Pulmonary artery endothelial cell (primary cell): ENCODE measurements at regions not wholly inside any gene's neighbourhood (a gene's known extent, or its start where the extent isn't known, plus 50 kb on each side); places are given as distances from the start of the nearest gene placed in this dataset.

ENCODE experiments used
- DNase-seq: peaks from one replicate; pipeline ENCODE4 v3.0.0-alpha.2; 2011; ENCODE audit warnings: low read depth, low spot score

DNA sequence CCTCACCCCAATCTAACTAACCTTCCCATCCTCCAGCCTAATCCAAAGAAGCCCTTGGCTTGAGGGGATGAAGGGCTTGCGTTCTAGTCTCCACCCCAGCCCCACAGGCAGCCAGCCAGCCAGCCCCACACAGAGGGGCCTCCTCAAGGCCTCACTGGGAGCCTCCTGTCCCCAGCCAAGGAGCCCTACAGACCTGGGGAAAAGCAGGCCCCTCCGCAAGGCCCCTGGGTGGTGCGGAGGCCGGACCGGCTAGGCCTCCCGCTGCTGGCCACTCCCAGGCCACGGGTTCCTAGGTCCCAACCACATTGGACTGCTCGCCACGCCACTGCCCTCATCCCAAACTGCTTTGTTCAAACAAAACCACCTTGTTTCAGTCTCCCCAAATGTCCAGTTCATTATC lies 78.0 kb downstream of the ZIC5 start:
- DNase-seq: no peak

DNA sequence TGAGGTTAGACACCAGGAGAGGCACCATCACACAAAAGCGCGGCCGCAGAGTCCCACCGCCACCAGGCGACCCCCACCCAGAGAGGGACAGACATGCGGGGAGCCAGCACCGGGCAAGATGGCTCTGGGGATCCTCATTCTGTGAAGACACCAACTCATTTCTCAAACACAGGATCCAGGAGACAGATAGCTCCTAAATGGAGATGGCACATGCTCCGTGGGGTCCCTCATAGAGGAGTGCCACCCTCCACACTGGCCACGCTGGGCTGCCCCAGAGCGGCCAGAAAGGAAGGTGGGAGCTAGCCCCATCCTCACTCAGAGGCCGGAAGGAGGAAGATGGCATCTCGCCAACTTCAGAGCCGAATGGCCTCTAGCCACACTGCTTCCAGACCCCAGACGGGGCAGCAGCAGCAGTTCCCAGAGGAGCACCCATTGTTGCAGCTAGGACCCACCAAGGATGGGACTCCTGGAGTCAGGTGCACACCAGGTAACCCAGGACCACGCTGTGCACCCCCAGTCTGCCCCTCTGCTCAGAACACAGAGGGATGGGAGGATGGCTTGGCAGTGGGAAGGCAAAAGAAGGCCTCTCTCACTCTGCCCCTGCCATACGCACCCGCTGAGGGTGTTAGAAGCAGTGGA lies 78.6 kb downstream of the ZIC5 start:
- no peak for DNase-seq

DNA sequence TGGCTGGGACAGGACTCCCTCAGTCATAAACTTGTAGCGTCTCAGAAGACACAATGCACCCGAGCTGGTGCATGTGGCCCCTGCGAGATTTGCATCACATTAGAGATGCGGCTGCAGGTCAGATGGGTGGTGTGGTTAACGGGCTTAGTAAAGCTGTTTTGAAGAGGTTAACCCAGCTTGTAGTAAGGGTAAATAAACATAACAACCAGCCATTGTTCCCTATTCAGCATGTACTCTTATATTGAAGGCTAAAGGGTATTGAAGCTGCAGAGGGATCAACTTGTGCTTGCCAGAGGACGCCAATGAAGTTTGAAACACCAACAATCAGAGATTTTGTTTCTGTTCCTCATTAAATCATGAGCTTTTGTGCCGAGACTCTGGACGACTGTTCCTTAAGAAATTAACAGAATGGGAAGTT lies 79.4 kb downstream of the ZIC5 start:
- no peak for DNase-seq

DNA sequence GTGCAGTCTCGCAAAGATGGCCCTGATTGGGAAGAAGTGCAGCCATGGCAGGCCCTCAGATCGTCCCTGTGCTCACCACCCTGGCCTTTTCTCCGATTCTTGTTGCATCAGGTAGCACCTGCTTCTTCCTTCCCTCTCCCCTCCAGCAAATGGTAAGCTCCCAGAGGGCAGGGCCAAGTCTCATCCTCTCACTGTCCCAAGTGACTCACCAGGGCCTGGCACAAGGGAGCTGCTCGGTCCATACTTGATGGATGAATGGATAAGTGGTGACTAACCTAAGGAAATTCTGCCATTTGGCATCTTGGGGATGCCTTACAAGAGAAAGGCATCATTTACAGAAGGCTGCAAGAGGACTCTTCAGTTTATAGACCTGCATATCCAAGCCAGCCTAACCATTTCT lies 84.9 kb downstream of the ZIC5 start:
- no peak for DNase-seq

DNA sequence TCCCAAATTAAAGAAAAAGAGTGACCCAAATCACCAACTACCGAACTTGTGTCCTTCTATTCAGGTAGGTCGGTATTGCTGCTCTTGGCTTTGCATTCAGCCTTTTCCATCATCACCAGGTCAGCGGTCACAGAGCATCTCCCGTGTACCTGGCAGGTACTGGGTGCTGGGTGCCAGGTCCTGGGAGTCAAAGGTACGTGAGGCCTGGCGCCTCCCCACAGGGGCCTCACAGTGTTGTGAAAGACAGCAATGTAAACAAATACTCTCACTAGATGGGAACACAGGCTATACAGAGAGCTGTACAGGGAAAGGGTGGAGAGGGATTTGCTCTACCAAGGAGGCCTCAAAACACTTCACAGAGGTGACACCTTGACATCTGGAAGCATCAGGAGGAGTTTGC lies 86.7 kb downstream of the ZIC5 start:
- no peak for DNase-seq

DNA sequence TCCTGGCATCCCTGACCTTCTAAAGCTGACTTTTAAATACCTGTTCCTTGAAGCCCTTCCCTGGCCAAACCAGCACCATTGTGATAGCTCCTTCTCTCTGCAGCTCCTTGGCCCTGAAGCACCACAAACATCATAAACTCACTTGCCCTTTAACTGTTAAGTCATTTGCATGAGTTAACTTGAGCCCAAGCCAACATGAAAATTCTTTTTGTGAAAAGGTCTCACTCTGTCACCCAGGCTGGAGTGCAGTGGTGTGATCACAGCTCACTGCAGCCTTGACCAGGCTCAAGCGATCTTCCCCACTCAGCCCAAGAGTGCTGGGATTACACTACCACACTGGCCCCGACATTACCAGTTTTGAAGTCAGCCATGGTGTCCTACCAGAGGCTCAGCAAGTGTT lies 87.8 kb downstream of the ZIC5 start:
- no peak for DNase-seq

DNA sequence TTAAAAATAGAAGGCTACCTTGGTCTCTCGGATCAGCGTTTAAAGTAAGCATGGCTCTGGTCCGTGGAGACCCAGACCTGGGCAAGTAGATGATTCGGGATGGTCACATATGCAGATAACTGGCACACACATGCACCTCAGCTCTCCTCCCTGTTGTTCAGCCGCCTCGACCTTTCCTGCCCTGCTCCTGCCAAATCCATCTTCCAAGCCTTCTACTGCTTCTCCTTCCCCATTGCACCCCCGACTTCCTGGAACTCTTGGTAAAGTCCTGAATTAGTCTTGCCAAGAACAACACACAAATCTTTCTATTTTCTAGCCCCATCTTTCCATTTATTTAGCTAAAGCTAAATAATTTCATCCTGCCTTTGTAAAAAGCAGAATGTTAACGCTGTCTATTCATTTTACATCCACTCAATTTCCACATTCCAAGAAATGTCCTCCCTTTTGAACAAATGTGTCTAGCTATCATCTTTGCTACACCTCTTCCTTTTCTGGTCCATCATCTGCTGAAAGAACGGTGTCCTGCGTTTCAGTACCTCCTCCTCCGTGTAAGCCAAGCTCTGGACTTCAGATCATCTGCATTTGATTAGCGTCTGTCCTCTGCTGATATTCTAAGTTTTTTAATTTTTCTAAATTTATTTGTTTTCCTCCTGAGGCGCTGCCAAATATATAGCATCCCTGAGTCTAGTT lies 92.5 kb downstream of the ZIC5 start:
- no peak for DNase-seq

DNA sequence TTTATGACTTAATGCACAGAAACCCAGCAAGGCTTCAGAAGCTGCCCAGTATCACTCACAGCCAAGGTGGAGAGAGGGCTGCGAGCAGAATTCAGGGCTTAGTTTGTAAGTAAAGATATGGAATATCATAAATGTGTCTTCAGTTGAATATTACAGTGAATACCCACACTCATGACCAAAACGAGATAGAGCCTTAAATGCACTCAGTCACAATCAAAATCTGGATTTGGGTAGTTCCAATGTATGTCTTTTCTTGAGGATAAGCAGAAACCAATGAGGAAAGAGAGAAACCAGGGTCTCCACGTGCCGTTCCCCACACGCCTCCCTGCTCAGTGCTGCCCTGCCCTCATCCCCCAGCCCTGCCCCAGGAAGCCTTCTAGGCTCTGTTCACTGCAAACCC lies 94.9 kb downstream of the ZIC5 start:
- DNase-seq: no peak

DNA sequence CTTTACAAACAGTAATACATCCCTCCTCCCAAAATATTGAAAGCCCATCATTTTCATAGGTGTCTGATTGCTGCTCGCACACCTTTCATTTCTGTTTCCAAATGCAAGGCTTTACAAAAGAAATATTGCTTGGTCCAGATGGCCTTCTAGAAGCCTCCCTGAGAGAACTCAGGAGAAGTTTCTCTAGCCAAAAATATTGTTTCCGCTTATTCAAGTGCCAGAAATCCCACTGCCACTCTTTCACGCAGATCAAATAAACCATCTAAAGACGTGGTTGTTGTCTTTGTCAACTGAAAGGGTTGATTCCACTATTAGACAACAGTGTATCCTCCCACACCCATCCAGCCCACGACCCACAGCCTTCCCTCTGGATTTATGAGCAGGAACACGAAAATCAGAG lies 96.2 kb downstream of the ZIC5 start:
- DNase-seq: no peak

DNA sequence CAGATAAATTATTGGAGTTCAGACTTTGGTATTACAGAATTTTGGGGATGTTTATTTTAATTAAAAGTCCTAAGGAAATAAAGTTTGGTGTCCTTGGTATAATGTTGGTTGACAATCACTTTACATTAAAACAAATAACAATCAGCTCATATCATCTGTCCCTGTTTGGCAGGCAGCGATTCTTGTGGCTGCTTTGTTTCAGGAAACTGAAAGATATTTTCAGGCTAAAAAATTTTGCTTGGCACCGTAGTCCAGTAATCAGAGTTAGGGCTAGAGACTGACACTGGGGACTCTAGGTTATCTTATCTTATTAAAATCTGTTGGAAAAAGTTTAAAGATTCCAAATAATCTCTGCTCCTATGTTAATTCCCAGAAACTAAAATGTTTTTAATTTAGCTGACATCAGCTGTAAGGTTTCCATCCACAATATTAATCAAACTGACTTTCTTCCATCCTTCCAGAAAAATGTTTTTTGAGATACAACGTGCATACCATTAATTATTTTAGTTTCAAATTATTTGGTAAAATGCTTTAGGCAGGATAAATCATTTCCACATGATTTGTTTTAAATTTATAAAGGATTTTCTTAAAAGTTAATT lies 97.6 kb downstream of the ZIC5 start:
- DNase-seq: no peak

DNA sequence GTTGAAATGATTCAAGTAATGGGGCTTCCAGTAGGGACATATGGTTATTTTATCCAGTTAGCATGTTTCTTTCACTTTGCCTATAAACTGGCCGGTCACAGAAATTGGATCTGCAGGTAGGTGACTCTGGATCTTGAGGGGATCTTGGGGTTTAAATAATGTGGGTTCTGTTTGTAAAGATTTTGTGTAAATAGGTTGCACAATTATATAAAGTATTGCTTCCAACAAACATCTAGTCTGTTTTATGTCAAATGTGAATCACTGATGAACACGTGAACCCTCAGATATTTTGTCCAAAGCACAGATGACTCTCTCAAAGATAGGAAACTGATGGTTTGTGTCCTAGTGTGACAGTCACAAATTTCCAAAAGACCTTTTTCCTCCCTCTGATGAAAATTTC lies 98.4 kb downstream of the ZIC5 start:
- DNase-seq: no peak

DNA sequence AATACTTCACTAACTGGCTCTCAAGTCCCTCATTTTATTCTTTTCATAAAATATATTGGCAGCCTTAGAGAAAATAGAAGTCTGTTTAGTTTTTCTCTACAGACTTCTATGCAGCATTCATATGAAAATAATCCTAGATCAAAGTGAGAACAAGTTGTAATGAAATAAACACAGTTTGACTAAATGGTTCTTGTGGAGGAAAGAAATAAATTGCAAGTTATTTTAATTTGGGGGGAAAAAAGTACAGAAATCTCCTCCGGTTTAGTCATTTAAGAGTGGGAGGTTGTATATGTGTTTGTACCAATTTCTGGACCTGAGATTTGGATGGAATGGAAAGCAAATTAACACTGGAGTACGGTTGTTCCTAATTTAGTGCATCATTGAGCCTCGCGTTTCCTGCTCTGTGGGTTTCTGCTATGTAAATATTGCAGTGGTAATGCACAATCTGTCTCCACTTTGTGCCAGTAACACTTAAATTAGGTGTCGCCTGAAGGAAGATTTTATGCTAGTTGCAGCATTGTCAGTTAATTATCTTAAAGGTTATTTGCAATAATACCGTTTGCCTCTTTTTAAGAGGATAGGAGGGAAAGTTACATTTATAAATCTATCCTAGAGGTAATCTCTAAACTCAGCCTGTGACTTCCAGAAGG lies 100.2 kb downstream of the ZIC5 start:
- no peak for DNase-seq

DNA sequence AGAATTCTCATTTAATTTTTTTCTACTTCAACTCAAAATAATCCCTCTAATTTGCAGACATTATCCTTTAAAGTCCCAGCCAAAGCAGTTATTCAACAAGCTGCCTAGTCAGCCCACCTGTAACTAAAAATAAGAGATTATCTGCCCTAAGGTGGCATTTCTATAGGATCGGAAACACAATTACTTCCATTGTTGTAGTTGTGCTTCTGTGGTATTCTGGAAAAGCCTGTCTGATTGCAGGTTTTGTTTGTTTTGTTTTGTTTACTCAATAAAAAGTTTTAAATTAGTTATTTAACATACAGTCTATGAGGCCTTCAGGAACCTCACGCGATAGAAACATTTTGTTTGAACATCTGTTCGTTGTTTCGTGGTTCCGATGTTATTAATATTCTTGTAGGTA lies 101.0 kb downstream of the ZIC5 start:
- no peak for DNase-seq

DNA sequence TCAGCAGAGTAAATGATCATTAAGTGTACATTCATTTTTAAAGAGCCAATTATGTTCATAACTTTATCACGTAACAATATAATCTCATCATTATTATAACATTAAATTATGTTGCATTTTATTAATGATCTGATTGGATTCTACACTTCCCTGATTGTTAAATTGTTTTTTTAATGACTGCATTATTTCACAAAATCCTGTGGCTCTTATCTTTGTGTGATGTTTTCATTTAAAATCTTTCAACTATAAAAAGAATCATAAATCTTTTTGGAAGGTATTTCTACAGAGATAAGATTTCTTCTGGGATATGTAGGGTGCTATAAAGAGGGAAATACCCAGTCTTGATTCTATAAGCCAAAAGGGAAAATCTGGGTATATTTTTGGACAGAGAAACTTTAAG lies 101.7 kb downstream of the ZIC5 start:
- DNase-seq: no peak

DNA sequence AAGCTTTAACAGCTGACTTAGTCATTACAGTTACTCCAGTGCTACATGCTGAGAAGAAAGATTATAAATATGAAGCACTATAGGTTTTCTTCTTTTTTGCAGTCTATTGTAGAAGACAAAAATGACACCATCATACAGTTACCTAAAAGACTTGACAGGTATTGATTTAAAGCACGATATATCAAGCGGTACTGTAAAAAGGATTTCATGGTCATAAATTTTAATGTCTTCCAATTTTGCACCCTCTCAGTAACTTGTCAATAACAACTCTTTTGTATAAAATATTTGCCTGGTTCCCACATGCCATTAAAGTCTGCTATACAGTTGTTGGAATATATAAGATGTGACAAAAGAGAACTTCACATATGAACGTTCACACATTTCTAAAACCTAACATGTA lies 102.8 kb downstream of the ZIC5 start:
- no peak for DNase-seq

DNA sequence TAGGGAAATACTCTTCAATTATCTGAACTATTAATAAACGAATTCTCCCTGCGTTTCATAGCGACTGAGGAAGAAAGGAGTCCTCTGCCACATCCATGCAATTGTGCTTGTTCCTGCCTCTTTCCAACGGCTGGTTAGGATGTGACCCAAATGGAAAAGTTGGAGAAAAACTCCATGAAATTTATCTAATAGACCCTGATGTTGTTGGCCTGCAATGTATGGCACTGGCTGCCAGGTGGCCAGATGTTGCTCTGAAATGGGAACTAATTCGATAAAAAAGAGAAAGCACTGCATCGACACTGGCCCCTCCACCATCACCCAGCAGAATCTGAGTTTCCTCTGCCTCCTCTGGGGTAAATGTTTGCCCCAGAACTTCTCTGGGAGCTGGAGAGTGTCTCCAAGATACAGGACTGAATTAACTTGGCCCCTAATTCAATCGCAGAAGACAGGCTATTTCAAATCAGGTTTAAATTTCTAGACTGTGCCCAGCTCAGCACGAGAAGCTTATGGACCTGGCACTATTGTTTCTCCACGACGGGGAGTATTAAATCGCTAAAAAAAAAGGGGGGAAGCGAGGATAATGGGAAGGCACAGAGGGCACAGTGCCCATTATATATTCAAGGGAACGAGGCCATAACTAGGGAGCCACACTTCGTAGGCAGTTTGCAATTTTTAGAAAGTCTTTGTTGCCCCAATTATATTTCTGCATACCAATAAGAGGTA lies 103.9 kb downstream of the ZIC5 start:
- no peak for DNase-seq

DNA sequence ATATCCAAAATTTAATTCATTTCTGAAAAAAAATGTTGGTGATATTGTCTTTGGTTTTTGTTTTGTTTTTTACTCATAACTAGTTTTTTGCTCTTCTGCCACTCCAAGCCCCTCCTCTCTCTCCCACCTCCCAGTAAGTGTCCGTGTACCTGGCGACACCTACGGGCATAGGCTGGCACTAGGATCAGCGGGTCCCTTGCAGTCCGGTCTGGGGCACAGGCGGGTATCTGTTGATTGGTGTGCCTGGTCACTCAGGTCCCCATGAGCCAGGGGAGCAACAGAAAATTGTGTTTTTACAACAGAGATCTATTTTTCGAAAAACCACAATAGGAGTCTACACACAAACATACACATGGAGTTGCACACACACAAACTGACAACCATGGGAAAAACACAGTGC lies 104.8 kb downstream of the ZIC5 start:
- DNase-seq: no peak

DNA sequence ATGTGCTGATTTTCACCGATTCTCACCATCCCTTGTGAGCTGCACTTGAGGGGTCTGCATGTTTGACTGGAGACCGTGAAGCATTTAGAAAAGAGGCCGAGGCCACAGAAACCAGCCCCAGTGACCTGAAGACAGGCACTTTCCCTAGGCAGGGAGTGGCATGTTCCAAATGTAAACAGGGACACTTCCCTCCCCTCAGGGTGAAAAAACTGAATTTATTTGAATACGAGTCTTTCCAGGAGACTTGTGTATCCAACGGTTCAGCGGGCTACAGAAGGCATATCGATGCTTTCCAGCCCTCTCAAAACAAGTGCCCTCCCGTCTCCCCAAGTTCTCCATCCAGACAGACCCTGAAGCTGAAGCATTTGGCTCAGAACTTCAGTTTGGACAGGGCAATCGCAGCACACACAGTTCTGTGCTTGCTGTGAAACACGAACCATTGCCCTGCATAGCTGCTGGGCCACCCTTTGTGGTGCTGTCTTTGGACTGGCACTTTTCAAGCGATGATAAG lies 106.1 kb downstream of the ZIC5 start:
- no peak for DNase-seq

DNA sequence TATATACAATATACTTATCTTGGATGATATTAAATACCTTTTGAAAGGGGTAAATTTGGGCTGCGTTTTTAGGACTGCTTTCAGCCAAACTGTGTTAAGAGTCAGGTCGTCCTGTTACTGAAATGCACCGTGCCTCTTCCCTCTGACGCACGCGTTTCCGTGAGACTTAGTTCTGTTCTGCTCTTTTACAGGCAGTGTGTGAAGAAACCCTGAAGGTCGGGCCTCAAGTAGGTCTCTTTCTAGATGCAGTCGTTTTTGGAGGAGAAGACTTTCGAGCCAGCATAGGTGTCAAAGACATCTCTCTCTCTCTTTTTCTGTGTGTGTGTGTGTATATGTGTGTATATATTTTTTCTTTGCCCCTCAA lies 107.0 kb downstream of the ZIC5 start:
- no peak for DNase-seq

DNA sequence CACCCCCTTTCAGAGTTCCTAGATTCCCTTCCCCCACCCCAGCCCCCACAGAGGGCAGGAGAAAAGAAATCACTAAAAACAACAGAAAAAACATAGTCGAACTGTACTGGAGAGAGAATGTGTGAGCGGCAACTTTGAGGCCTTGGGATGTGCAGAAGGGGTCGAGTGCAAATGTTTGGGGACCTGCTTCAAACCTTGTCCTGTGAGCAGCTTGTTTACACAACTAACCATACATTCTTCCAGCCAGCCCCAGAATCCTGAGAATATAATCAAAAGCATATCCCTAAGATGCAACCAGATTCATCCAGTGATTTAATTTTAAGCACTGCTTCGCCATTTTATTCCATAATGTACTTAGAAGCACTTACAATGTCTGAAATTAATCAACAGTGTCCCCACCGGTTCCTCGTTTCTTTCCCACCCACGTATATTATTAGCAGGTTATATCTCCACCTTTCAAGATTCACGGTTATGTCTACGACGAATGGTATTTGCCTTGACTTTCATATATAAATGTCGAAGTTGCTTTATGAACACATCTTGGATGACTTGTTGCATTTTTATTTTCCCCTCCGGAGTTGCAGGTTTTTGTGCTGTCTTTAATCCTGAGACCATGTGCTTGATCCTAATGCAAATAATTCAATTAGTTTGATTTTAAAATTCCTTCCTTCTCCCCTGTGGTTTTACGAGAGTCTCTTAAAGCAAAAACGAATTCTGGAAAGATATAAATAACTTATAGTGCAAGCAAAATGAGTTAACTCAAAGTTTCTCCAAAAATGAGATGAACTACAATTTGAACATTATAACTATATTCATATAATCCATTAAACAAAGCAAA lies 107.6 kb downstream of the ZIC5 start:
- DNase-seq: no peak

DNA sequence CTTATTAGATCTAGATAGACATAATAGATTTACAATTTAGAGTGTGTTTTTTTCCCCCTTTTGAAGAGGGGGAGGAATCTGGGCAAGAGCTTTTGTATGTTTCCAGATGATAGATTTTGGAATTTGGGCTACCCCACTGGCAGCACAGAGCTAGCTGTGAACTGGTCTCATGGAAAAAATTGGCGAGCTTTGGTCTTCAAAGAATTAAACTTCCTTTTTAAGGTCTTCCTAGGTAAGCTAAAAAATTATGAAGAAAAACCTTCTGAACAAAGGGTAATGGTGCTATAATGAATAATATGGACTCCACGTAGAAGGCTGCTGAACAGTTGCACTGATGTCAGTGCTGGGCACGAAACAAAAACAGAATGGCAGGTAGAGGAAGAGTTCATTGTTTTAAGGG lies 109.3 kb downstream of the ZIC5 start:
- DNase-seq: no peak
